ENCODE measurements at regions not wholly inside any gene's neighbourhood (a gene's known extent, or its start where the extent isn't known, plus 50 kb on each side); places are given as distances from the start of the nearest gene placed in this dataset.

DNA sequence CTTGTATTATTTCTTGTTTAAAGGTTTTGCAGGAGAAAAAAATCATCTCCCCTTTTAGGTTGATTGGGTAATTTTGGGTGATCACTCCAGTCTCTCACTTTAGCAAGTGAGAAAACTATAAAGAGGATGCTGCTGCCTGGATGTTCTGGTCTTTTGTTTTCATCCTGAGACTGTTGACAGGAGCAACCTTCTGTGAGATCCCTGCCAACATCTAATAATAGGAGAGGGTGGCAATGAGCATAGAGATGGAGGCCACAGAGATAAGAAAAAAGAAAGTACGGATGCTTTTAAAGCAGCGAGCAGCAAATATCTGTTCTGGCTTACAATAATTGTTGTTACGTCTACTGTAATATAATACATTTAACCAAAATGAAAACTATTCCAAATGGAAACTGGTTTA is 293.6 kb upstream of the MTNR1B start:
- H3K9me3 Mint-ChIP-seq = peaks cover 6% of the 10 kb centered on the region

DNA sequence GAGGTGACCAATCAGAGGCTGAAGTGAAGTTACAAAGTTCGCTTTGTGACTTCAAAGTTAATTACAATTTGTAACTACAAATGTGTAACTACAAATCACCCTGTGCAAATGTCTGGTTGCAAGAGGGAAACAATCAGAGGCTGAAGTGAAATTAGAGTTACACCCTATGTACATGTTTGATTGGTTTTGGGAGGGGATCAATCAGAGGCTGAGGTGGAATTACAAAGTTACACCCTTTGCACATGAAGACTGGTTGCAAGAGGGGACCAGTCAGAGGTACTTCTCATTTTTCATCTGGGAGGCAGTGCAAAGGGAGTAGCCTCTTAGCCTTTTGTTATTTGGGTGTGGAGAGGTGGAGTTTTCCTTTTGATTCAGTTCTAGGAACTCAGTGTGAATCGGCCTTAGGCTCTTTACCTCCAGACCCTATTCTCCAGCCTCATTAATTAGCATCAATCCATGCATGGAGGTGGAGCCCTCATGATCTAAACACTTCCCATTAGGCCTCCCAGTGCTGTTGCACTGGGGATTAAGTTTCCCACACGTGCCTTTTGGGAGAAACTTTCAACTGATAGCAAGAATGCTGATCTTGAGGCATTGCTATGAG is 291.3 kb upstream of the MTNR1B start:
- ATAC-seq (ENCODE audit: poor library complexity) (no peak), DNase-seq (no peak)
- Histone ChIP-seq H3K4me1 (ENCODE audit: insufficient read depth, low read length) (no peaks in the 10 kb centered on the region), H3K36me3 (ENCODE audit: insufficient read depth, low read length) (no peaks in the 10 kb centered on the region), H3K27ac (ENCODE audit: low read depth in 1 of 2, low read length in 2 of 2) (no peak overlapping the region), H3K27me3 (ENCODE audit: control insufficient read depth in 1 of 2, insufficient read depth in 2 of 2, low read length in 2 of 2) (no peaks in the 10 kb centered on the region), H3K9me3 (ENCODE audit: control insufficient read depth in 1 of 2, insufficient read depth in 1 of 2, low read length in 2 of 2) (no peaks in the 10 kb centered on the region), H3K4me3 (ENCODE audit: low read length) (no peak overlapping the region)
- H3K27me3 Mint-ChIP-seq = no peaks in the 10 kb centered on the region
- ChIA-PET POLR2A (interaction anchor here (0.6 kb wide), 1 partner anchor 258 kb away, joined by 3 read pairs; no protein-coding TSS in a partner anchor), CTCF (no interaction called here)
- intact Hi-C loops (cut with DNase I, micrococcal nuclease) = no loop called here
- peaks cover 6% of the 10 kb centered on the region for H3K9me3 Mint-ChIP-seq
- no peaks in the 10 kb centered on the region for H3K4me1 Mint-ChIP-seq (ENCODE audit: low read depth)
- no peaks in the 10 kb centered on the region for H3K36me3 Mint-ChIP-seq (ENCODE audit: low read depth)
- no peak for TF ChIP-seq CTCF (IDR thresholded peaks at IDR 0.05)
- H3K27ac Mint-ChIP-seq = no peak overlapping the region
- H3K4me3 Mint-ChIP-seq = no peak overlapping the region

More for the DNA sequence above, 293.6 kb upstream of the MTNR1B start:
- Mint-ChIP-seq H3K4me3 (no peak overlapping the region), H3K27me3 (no peaks in the 10 kb centered on the region), H3K4me1 (ENCODE audit: low read depth) (no peaks in the 10 kb centered on the region), H3K27ac (no peak overlapping the region), H3K36me3 (ENCODE audit: low read depth) (no peaks in the 10 kb centered on the region)
- Histone ChIP-seq H3K4me3 (ENCODE audit: low read length) (no peak overlapping the region), H3K27ac (ENCODE audit: low read depth in 1 of 2, low read length in 2 of 2) (no peak overlapping the region), H3K36me3 (ENCODE audit: insufficient read depth, low read length) (no peaks in the 10 kb centered on the region), H3K9me3 (ENCODE audit: control insufficient read depth in 1 of 2, insufficient read depth in 1 of 2, low read length in 2 of 2) (no peaks in the 10 kb centered on the region), H3K4me1 (ENCODE audit: insufficient read depth, low read length) (no peaks in the 10 kb centered on the region), H3K27me3 (ENCODE audit: control insufficient read depth in 1 of 2, insufficient read depth in 2 of 2, low read length in 2 of 2) (no peaks in the 10 kb centered on the region)
- TF ChIP-seq CTCF (IDR thresholded peaks at IDR 0.05) = no peak
- intact Hi-C loops (cut with DNase I, micrococcal nuclease) = no loop called here
- ATAC-seq (ENCODE audit: poor library complexity) (no peak), DNase-seq (no peak)
- ChIA-PET POLR2A (no interaction called here), CTCF (interaction anchor here (0.6 kb wide), 1 partner anchor 755 kb away, joined by 4 read pairs; no protein-coding TSS in a partner anchor)

- DNase-seq = no peak
- no peak for TF ChIP-seq CTCF (IDR thresholded peaks at IDR 0.05)
- Mint-ChIP-seq H3K9me3 (peaks cover 6% of the 10 kb centered on the region), H3K4me3 (no peak overlapping the region), H3K36me3 (ENCODE audit: low read depth) (no peaks in the 10 kb centered on the region), H3K27me3 (no peaks in the 10 kb centered on the region), H3K27ac (no peak overlapping the region), H3K4me1 (ENCODE audit: low read depth) (no peaks in the 10 kb centered on the region)
- Histone ChIP-seq H3K9me3 (ENCODE audit: control insufficient read depth in 1 of 2, insufficient read depth in 1 of 2, low read length in 2 of 2) (no peaks in the 10 kb centered on the region), H3K27me3 (ENCODE audit: control insufficient read depth in 1 of 2, insufficient read depth in 2 of 2, low read length in 2 of 2) (no peaks in the 10 kb centered on the region), H3K4me3 (ENCODE audit: low read length) (no peak overlapping the region), H3K36me3 (ENCODE audit: insufficient read depth, low read length) (no peaks in the 10 kb centered on the region), H3K27ac (ENCODE audit: low read depth in 1 of 2, low read length in 2 of 2) (no peak overlapping the region), H3K4me1 (ENCODE audit: insufficient read depth, low read length) (no peaks in the 10 kb centered on the region)
- ChIA-PET CTCF (no interaction called here), POLR2A (no interaction called here)
- ATAC-seq (ENCODE audit: poor library complexity) = no peak
- intact Hi-C loops (cut with DNase I, micrococcal nuclease) = no loop called here
Measured at GRCh38 chr11:92681586-92681985, 287.9 kb upstream of the MTNR1B start.
